ENCODE measurements at regions not wholly inside any gene's neighbourhood (a gene's known extent, or its start where the extent isn't known, plus 50 kb on each side); places are given as distances from the start of the nearest gene placed in this dataset.

DNA sequence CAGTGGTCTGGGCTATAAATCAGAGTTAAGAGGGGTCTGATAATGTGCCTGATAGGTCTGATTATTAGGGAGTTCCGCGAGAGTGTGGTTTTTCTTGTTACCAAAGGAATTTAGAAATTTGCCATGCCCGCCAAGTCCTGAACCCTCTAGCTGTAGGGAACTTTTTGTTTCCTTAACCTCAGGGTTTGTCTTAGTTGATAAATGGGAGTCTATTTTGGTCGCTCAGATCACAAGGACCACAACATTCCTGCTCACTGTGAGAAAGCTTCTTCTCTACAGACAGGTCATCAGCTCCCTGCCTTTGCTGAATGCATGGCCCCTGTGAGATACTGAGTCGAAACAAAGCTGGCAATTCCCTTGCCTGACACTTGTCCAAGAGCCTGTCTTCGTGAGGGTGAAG, 497.8 kb downstream of the HS3ST4 start:
- no peak for DNase-seq (ENCODE audit: low read depth)

DNA sequence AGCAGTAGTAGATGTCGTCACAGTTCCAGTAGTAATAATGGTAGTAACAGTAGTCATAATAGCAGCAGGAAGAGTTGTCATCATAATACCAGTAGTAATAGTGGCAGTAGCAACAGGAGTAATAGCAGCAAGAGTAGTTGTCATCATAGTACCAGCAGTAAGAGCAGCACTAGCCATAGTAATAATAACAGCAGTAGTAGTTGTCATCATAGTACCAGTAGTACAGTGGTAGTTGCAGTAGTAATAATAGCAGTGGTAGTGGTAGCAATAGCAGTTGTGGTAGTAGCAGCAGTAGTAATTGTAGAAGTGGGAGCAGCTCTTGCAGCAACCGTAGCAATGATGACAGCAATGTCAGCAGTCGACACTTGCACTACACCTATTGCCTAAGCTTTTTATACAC, 502.8 kb downstream of the HS3ST4 start:
- no peak for DNase-seq (ENCODE audit: low read depth)

DNA sequence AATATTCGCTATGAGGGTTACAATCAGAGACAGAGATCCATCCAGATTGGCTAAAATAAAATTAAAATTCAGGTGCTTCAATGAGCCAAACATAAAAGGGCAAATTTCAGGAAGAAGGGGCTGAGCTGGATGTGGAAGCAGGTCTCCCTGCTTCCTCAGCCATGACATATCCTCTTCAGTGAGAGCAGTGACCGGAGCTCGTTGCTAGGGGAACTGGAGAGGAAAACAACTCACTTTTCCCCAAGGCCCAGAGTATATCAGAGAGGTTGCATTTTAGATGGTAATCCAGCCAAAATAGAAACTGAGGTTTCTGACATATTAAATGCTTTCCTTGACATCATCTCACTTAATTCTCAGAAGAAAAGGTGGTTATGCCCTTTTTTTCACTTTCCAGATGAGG, 503.5 kb downstream of the HS3ST4 start:
- DNase-seq (ENCODE audit: low read depth): no peak

DNA sequence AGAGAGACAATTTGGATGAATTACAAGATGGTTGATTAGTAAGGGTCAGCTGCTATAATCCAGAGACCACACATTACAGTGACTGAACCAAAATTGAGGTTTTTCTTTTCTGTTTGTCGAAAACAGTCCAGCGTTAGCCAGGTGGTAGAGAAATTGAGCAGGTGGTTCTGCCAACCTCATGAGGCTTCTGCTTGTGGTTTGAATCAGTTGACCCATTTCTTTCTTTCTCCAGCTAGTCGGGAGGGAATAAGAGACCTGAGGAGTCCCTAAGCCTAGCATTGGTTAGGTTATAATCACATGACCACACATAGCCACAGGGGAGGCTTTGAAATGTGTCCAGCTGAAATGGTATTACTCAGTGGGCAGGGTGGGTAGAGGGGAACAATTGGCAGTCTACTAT, 504.6 kb downstream of the HS3ST4 start:
- no peak for DNase-seq (ENCODE audit: low read depth)

DNA sequence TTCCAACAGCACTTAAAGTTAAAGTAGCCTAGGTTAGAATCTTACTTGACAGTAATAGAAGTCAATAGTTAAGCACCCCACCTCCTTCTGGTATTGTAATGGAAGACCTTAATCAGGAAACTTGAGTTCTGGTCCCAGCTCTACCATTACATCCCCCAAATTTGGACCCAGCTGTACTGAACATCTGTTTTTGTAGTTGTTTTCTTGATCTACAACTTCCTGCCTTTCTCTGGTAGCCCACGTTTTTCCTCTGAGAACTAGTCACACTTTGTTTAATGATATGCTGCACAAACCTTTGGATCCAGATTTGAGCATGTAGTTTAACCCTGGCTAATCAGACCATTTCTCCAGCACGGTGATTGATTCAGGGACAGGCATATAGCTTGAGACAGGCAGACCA, 505.0 kb downstream of the HS3ST4 start:
- DNase-seq (ENCODE audit: low read depth): no peak

DNA sequence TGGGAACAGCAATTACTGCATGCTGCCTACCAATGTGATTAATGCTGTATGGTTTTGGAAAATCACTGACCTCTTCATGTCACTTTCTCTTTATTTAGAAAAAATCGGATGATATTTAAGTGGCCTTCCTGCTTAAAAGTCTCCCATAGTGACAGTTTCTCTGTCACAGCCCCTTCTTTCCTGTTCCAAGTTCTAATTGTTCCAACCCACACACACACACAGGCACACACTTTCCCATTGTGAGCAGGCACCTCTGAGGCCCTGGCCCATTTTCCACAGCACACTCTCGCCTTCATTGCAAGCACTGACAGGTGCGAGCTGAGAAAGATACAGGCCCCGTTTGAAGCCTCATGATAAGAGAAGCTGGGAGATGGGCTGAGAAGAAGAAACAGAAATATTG, 505.9 kb downstream of the HS3ST4 start:
- no peak for DNase-seq (ENCODE audit: low read depth)

DNA sequence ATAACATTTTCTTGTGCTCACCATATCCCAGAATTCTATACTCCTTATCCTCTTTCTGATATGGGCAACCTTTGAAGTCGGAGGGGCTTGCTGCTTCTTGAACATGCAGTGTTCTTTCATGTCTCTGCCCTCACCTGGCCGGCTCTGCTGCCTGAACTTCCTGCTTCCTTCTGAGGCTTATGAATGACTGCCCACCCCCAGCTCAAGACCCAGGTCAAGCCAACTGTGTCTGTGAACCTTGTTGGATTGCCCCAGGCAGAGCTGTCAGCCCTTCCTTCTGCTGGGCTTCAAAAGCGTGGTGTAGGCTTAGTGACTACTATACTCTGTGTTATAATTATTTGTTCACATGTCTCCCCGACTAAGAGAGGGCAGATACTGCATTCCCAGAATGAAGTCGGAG, 506.5 kb downstream of the HS3ST4 start:
- DNase-seq (ENCODE audit: low read depth): no peak

DNA sequence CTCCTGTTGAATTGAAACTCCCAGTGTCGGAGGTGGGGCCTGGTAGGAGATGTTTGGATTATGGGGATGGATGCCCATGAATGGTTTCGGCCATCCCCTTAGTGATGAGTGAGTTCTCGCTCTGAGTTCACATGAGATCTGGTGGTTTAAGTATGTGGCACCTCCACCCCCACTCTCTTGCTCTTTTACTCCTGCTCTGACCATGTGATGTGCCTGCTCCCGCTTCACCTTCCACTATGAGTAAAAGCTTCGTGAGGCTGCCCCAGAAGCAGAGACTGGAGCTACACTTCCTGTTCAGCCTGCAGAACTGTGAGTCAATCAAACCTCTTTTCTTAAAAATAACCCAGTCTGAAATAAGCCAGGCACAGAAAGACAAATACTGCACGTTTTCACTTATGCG, 512.4 kb downstream of the HS3ST4 start:
- no peak for DNase-seq (ENCODE audit: low read depth)

DNA sequence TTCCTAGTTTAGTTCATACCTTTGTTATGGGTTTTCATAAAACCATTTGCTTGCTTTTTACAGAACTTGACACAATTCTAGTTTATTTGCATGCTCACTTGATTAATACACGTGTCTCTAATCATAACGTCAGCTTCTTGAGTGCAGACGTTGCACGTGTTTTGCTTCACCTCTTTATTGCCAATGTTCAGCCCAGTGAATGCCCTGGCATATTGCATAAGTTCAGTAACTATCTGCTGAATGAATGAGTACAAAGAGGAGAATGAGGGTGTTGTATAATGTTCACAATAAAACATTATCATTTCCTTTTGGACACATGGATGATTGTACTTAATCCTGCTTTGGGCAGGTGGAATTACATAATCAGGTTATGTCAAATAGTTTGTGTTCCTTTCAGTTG, 519.8 kb downstream of the HS3ST4 start:
- no peak for DNase-seq (ENCODE audit: low read depth)

DNA sequence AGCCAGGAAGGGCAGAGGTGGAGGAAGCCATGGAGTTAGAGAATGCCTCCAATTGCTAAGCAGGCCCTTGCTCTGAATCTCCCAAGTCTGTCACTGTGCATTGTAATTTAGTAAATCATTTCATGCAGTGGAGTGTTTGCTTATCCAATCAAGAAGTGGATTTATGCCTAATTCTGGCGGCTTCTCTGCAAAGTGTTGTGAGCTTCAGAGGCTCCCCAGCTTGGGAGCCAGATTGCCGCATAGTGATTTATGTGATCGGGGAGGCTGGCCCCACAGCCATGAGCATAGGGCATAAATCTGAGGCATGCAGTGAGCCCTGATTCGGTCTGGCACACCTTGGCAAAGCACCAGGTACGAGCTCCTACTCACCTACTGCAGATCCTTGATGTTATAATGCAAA, 520.8 kb downstream of the HS3ST4 start:
- DNase-seq (ENCODE audit: low read depth): no peak

DNA sequence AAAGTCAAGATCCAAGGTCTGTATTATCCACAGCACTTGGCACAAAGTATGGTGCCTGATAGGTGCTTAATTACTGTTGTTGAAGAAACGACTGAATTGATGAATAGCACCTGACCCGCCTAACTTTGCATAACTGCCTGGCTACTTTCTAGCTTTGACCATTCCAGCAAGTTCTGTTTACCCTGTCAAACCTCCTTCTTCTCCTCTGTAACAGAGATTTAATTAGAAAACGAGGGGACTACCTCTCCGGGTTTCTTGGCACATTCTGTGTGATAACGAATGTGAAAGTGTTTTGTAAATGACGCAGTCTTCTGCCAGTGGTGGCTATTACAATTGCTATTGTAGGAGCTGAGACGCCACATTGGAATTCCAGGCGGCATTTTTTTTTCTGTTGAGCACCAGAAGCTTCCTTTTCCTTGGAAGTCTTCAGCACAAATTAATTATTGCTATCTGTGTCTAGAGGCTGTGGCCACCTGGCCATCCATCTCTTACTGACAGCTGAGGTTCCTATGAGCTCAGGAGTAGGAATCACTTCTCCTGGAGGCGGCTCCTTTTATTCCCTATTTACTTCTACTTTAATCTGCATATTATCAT, 522.9 kb downstream of the HS3ST4 start:
- DNase-seq (ENCODE audit: low read depth): no peak

DNA sequence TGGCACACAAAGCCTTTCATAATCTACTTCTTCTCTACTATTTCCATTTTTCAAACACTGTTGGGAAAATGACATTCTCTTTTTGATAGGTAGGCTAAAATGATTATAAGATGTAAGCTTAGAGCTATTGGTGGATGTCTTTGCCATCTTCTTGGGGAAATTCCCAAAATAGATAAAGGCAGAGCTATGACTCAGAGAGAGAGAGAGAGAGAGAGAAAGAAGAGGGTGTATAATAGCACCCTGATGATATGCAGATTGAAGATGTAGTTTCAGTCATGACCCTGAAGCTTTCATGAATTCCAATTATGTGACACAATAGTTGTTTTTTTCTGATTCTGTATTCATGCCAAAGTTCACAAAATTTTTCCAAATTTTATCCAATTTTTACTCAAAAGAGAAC, 529.1 kb downstream of the HS3ST4 start:
- DNase-seq (ENCODE audit: low read depth): no peak

DNA sequence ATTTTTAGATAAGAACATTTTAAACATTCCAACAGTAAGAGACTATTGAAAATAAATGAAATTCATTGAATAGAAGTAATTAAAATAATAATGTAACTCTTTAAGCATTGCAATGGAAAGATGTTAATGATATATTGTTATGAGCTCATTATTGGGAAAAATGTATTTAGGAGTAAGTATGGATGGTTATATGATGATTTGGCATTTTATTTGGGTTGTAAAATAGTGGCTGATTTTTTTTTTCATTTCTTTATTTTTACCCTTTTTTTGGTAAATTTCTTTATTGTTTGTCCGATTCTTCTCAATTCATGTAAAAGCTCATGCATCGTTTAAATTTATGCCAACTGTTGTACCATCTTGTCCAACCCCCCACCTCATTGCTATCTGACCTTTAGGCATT, 539.9 kb downstream of the HS3ST4 start:
- DNase-seq (ENCODE audit: low read depth): no peak

DNA sequence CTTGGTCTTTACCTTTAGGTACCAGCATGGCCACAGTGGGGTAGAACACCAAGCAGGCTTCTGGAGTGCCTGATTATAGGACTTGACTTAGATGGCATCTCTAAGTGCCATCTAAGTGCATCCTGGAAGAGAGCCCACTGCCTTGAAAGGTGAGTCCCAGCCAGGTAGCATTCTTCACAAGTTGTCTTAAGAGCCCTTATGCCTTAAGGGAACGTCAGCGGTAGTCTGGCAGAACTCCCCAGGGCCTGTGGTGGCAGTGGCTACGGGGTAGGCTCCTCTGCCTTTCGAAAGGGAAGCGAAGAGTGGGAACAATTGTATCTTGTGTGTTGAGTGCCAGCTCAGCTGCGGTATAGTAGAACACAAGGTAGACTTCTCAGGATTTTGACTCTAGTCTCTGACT, 549.0 kb downstream of the HS3ST4 start:
- no peak for DNase-seq (ENCODE audit: low read depth)

DNA sequence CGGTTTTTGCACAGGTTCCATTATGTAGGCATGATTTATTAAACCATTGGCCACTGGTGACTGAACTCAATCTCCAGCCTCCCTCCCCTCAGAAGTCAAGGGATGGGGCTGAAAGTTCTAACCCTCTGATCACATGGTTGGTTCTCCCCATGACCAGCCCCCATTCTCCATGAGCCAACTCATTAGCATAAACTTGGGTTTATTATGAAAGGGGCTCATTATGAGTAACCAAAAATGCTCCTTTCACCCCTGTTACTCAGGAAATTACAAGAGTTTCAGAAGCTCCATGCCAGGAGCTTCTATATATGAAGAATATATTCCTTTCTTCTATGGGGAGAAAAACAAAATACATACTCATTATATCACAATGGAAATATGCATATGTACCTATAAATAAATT, 555.3 kb downstream of the HS3ST4 start:
- no peak for DNase-seq (ENCODE audit: low read depth)

DNA sequence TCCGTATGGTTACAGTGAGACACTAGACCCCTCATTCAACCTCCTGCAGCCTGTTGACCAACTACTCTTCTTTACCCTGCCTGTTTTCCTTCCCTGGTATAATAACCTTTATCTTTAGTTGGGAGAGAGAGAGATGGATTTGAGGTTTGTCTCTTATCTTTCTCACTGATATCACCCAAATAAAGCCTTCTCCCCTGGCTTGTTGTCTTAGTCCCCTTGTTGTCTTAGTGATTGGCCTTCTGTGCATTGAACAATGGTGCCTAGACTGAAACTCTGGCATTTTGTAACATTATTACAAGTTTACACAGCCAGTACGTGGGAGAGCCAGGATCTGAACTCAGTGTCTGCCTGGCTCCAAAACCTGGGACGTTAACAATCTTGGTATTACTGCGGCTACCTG, 560.8 kb downstream of the HS3ST4 start:
- no peak for DNase-seq (ENCODE audit: low read depth)

DNA sequence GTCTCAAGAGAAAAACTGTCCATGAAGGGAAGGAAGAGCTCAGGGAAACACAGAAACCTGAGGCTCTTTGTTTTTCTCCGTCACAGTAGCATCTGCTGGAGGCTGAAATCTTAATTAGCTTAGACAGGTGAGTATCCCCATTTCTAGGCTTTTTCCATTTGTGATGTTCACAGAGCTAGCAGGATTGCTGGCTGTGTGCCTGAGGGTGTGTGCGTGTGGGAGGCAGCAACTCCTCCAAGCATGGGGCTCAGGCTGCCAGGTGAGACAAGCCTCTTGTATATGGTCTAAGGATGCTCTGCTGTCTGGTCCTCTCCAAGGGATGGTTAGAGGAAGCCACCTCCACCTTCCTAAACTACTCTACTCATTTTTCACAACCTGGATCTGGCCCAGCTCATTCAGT, 569.9 kb downstream of the HS3ST4 start:
- DNase-seq (ENCODE audit: low read depth): no peak

DNA sequence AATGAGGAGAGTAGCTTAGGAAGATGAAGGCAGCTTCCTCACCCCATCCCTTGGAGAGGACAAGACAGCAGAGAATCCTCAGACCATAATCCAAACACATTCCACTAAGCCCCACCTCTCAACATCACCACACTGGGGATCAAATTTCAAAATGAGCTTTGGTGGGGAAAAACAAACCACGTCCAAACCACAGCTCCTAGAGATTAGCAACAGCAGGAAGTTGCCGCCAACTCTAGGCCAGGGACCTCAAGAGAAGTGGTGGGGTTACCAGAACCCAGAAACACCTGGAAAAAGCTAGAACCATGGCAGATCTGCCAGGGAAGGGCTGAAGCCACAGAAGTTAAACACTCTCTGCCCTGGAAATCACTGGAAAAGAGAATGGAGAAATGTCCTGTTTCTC, 571.6 kb downstream of the HS3ST4 start:
- DNase-seq (ENCODE audit: low read depth): no peak

DNA sequence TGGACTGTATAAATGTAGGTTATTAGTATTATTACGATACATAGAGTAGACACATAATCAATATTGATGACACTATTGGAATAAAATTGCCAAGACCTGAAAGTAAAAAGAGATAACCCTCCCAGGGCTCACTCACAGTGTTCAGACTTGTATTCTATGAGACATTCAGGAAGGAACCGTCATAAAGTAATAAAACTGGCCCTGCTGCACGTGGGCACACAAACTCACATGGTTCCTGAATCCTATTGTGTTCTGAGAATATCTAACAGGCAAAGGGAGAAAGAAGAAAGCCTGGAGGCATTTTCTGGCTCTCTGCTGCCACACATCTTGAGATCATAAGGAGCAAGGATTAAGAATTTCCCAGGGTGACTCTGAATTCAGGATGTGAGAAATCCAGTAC, 575.9 kb downstream of the HS3ST4 start:
- DNase-seq (ENCODE audit: low read depth): no peak

DNA sequence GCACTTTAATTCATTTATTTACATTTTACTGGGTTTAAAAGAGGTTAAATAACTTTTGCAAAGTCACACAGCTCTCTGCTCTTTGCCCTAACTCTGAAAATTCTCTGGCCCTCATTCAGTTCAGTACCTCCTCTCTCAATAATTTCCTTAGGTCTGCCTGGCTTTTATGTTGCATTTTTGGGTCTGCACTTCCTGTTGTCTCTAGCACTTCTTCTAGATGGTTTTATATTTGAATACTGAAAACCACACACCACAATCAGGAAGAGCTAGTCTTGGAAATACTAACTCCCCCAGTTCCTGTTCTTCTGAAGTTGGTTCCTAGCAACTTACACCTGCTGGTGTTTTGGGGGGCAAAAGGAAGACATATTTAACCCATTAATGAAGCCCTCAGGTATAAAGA, 577.9 kb downstream of the HS3ST4 start:
- no peak for DNase-seq (ENCODE audit: low read depth)

DNA sequence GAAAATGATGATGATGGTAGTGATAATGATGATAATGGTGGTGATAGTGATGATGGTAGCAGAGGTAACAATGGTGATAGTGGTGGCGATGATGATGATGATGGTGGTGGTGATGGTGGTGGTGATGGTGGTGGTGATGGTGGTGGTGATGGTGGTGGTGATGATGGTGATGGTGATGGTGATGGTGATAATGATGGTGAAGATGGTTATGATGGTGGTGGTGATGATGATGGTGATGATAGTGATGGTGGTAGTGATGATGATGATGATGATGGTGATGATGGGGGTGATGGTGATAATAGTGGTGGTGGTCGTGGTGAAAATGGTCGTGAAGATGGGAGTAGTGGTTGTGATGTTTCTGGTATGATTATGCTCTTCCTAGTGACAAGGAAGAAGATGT, 581.8 kb downstream of the HS3ST4 start:
- DNase-seq (ENCODE audit: low read depth): no peak

DNA sequence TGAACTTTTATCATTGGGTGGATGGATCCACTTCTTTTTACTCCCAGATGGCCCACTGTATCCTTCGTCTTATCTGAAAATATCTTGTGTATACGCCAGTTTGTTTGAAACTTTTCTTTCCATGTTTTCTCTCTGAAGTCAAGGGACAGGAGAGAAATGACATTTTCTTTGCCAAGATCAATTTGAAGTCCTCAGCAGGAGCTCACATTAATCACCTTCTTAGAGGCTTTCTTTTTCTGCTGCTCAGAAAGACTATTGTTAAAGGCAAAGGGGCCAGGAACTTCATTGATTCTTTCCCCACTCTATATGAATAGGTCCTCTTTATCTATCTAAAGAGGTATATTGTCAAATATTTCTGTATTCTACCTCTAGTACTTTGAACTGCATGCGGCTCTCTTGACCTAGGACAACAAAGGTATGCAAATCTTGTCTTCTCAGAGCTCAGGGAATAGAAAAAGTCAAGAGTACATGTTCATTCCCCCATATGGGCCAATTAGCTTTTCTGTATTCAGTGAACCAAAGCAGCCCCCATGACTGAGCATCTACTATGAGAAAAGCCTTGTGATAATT, 583.3 kb downstream of the HS3ST4 start:
- DNase-seq (ENCODE audit: low read depth): no peak

DNA sequence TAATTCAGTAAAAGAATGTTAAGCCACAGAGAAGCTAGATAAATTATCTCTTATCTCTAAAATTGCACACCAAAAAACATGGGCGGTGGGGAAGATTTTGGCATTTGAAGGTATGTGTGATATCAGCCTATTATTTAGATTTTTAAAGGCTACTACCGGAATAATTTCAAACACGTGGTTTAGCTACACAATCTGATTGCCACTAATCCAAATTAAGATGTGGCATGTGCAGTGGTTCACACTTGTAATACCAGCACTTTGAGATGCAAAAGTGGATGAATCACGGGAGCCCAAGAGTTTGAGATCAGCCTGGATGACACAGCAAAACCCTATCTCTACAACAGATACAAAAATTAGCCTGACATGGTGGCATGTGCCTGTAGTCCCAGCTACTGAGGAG, 584.5 kb downstream of the HS3ST4 start:
- no peak for DNase-seq (ENCODE audit: low read depth)

DNA sequence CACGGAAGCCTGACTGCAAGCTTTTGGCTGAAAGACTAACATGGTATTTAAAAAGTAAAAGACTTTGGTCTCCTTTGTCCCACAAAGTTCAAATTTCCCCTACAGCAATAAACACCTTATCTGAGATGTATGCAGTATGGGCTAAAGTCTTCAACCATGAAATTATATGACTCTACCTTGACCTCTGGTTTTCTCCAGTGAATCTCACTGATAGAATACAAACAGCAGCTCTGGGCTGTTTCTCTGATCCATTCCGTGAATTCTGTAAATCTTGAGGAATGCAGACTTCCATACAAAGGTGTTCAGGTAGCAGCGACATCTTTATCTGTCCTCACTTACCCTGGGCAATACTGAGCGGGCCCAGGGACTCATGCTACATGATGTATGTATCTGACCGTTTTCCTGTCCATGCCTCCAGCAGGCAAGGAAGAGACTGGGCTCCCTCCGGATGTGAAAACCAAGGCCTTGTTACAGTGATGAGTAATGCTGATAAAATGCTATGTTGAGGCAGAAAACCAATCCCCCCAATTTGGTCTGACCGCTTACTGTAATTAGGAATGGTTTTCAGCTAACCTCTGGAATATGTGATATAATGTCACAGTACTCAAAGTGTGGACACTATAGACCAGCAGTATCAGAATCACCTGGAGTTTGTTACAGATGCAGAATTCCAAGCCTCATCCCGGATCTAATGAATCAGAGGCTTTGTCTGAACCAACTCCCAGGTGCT, 589.8 kb downstream of the HS3ST4 start:
- DNase-seq (ENCODE audit: low read depth): no peak
